ENCODE measurements at regions not wholly inside any gene's neighbourhood (a gene's known extent, or its start where the extent isn't known, plus 50 kb on each side); places are given as distances from the start of the nearest gene placed in this dataset.
"Not testable (repeated sequence)": the region's sequence is repeated elsewhere in the genome, so short reads cannot be mapped to it uniquely, and the experiment has no call there.

GRCh38 chr14:83981676-83982258 is 1548.2 kb upstream of the FLRT2 start:
- not testable (repeated sequence) for DNase-seq (ENCODE audit: low read depth in 3 of 3)

GRCh38 chr14:83988275-83988674 is 1541.7 kb upstream of the FLRT2 start:
- DNase-seq (ENCODE audit: low read depth in 3 of 3), result no peak

- no peak for DNase-seq (ENCODE audit: low read depth in 3 of 3)
Observed at GRCh38 chr14:83991666-83992065, 1538.3 kb upstream of the FLRT2 start.

- DNase-seq (ENCODE audit: low read depth in 3 of 3), result no peak
Observed at GRCh38 chr14:83992857-83993256, 1537.1 kb upstream of the FLRT2 start.

- no peak for DNase-seq (ENCODE audit: low read depth in 3 of 3)
Observed at GRCh38 chr14:83993545-83993944, 1536.4 kb upstream of the FLRT2 start.

- no peak for DNase-seq (ENCODE audit: low read depth in 3 of 3)
Observed at GRCh38 chr14:83994020-83994419, 1535.9 kb upstream of the FLRT2 start.

GRCh38 chr14:84001023-84001422 is 1528.9 kb upstream of the FLRT2 start:
- DNase-seq (ENCODE audit: low read depth in 3 of 3), result no peak

GRCh38 chr14:84003346-84003745 is 1526.6 kb upstream of the FLRT2 start:
- no peak for DNase-seq (ENCODE audit: low read depth in 3 of 3)

GRCh38 chr14:84006643-84007155 is 1523.2 kb upstream of the FLRT2 start:
- DNase-seq (ENCODE audit: low read depth in 3 of 3), result no peak

GRCh38 chr14:84013424-84013823 is 1516.5 kb upstream of the FLRT2 start:
- DNase-seq (ENCODE audit: low read depth in 3 of 3), result no peak

GRCh38 chr14:84017495-84017894 is 1512.4 kb upstream of the FLRT2 start:
- no peak for DNase-seq (ENCODE audit: low read depth in 3 of 3)

GRCh38 chr14:84021433-84021832 is 1508.5 kb upstream of the FLRT2 start:
- DNase-seq (ENCODE audit: low read depth in 3 of 3), result no peak

GRCh38 chr14:84024231-84024820 is 1505.6 kb upstream of the FLRT2 start:
- DNase-seq (ENCODE audit: low read depth in 3 of 3), result no peak

GRCh38 chr14:84025106-84026012 is 1504.6 kb upstream of the FLRT2 start:
- no peak for DNase-seq (ENCODE audit: low read depth in 3 of 3)

- DNase-seq (ENCODE audit: low read depth in 3 of 3), result no peak
Observed at GRCh38 chr14:84027351-84027750, 1502.6 kb upstream of the FLRT2 start.

- DNase-seq (ENCODE audit: low read depth in 3 of 3), result no peak
Observed at GRCh38 chr14:84028080-84028604, 1501.8 kb upstream of the FLRT2 start.

- no peak for DNase-seq (ENCODE audit: low read depth in 3 of 3)
Observed at GRCh38 chr14:84029246-84029645, 1500.7 kb upstream of the FLRT2 start.

GRCh38 chr14:84029720-84030119 is 1500.2 kb upstream of the FLRT2 start:
- DNase-seq (ENCODE audit: low read depth in 3 of 3), result no peak

GRCh38 chr14:84036840-84037239 is 1493.1 kb upstream of the FLRT2 start:
- no peak for DNase-seq (ENCODE audit: low read depth in 3 of 3)

GRCh38 chr14:84037593-84037992 is 1492.4 kb upstream of the FLRT2 start:
- no peak for DNase-seq (ENCODE audit: low read depth in 3 of 3)

GRCh38 chr14:84040101-84040500 is 1489.8 kb upstream of the FLRT2 start:
- no peak for DNase-seq (ENCODE audit: low read depth in 3 of 3)

GRCh38 chr14:84041421-84041820 is 1488.5 kb upstream of the FLRT2 start:
- DNase-seq (ENCODE audit: low read depth in 3 of 3), result no peak
